Smooth muscle cell (in vitro differentiated cells): ENCODE measurements at regions not wholly inside any gene's neighbourhood (a gene's known extent, or its start where the extent isn't known, plus 50 kb on each side); places are given as distances from the start of the nearest gene placed in this dataset.
A peak's percentile ranks its signal among the peaks of the same experiment; 100 is the strongest.

Experiments
- DNase-seq: peaks from one replicate; lab custom pipeline; 2025; ENCODE audit not compliant: unreplicated experiment; lab: John Stamatoyannopoulos, UW
- H2AFZ ChIP-seq: fragments of 200-600 bp; sonication (generic); 2 replicates; pipeline ENCODE4 v1.6.0; 2016; ENCODE audit warnings: antibody characterized with exemption, low read depth, mild to moderate bottlenecking
- H3F3A ChIP-seq: fragments of 200-600 bp; sonication (generic); 2 replicates; pipeline ENCODE4 v1.6.0; 2017; ENCODE audit warnings: antibody characterized with exemption, low read depth
- H3K27ac ChIP-seq: fragments of 200-600 bp; sonication (generic); 2 replicates; pipeline ENCODE4 v1.5.1; 2016; ENCODE audit warnings: low read depth, mild to moderate bottlenecking
- H3K27me3 ChIP-seq: fragments of 200-600 bp; sonication (generic); 2 replicates; pipeline ENCODE4 v1.6.1; 2016; ENCODE audit warnings: low read depth, mild to moderate bottlenecking
- H3K36me3 ChIP-seq: fragments of 200-600 bp; sonication (generic); 2 replicates; pipeline ENCODE4 v1.5.1; 2016; ENCODE audit warnings: low read depth
- H3K4me1 ChIP-seq: fragments of 200-600 bp; sonication (generic); 2 replicates; pipeline ENCODE4 v1.5.1; 2016; ENCODE audit warnings: low read depth
- H3K4me2 ChIP-seq: fragments of 200-600 bp; sonication (generic); 2 replicates; pipeline ENCODE4 v1.6.0; 2016; ENCODE audit warnings: mild to moderate bottlenecking
- H3K4me3 ChIP-seq: fragments of 200-600 bp; sonication (generic); 2 replicates; pipeline ENCODE4 v1.5.1; 2016; ENCODE audit warnings: mild to moderate bottlenecking
- H3K79me2 ChIP-seq: fragments of 200-600 bp; sonication (generic); 2 replicates; pipeline ENCODE4 v1.6.0; 2016; ENCODE audit warnings: low read depth, mild to moderate bottlenecking
- H3K9ac ChIP-seq: fragments of 200-600 bp; sonication (generic); 2 replicates; pipeline ENCODE4 v1.6.0; 2016; ENCODE audit warnings: low read depth
- H3K9me3 ChIP-seq: fragments of 200-600 bp; sonication (generic); replicated peaks from 2 replicates; pipeline ENCODE4 v1.5.1; 2016; ENCODE audit warnings: low read depth
- H4K20me1 ChIP-seq: fragments of 200-600 bp; sonication (generic); 2 replicates; pipeline ENCODE4 v1.6.0; 2016; ENCODE audit warnings: low read depth
- WGBS: methylation state at CpG from one replicate; pipeline ENCODE4 v1.1.7; 2016; ENCODE audit warnings: low lambda C conversion rate; 5-methylcytosine and 5-hydroxymethylcytosine counted together
- TF ChIP-seq, protein P1 (sequence below): fragments of 200-600 bp; sonication (generic); IDR thresholded peaks from 2 replicates; pipeline ENCODE4 v1.5.1; 2017; ENCODE audit warnings: borderline replicate concordance, mild to moderate bottlenecking, antibody characterized with exemption; ENCODE audit not compliant: insufficient read depth, poor library complexity, severe bottlenecking

DNA sequence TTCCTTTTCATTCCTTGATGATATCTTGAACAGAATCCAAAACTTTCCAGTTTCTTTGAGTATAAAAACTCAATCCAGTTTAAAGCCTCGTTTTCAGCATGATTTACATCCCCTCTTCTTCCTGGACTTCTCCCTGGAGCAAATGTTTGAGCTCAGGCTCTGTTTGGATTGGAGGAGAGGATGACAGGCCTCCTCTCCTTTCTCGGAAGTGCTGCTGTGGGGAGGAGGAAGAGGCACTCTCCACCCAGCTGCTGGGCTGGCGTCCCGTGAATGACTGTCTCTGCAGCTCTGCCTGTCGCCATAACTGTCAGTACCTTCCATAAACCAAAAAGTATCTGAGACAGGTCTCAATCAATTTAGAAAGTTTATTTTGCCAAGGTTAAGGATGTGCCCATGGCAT is 238.2 kb upstream of the AGAP1 start:
- DNase-seq, result no peak
- TF ChIP-seq, protein P1, sequence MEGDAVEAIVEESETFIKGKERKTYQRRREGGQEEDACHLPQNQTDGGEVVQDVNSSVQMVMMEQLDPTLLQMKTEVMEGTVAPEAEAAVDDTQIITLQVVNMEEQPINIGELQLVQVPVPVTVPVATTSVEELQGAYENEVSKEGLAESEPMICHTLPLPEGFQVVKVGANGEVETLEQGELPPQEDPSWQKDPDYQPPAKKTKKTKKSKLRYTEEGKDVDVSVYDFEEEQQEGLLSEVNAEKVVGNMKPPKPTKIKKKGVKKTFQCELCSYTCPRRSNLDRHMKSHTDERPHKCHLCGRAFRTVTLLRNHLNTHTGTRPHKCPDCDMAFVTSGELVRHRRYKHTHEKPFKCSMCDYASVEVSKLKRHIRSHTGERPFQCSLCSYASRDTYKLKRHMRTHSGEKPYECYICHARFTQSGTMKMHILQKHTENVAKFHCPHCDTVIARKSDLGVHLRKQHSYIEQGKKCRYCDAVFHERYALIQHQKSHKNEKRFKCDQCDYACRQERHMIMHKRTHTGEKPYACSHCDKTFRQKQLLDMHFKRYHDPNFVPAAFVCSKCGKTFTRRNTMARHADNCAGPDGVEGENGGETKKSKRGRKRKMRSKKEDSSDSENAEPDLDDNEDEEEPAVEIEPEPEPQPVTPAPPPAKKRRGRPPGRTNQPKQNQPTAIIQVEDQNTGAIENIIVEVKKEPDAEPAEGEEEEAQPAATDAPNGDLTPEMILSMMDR, result no peak

DNA sequence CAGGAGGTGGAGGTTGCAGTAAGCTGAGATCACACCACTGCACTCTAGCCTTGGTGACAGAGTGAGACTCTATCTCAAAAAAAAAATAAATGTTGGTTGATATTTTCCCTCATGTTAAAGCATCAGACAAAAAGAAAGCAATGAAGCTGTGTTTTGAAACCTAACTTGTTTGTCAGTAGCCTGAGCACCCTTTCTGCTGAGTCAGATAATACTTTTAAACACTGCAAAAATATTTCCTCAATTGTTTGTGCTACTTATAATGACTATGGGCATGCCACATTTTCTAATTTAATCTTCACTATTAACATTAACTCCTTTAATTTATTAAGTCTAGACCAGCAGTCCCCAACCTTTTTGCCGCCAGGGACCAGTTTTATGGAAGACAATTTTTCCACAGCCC is 236.3 kb upstream of the AGAP1 start:
- Histone ChIP-seq H2AFZ (no peak overlapping the region), H3F3A (no peaks in the 10 kb centered on the region), H3K36me3 (no peaks in the 10 kb centered on the region), H3K27me3 (no peaks in the 10 kb centered on the region), H3K4me3 (no peak overlapping the region), H3K27ac (no peak overlapping the region), H4K20me1 (no peaks in the 10 kb centered on the region), H3K4me2 (no peak overlapping the region), H3K4me1 (no peaks in the 10 kb centered on the region), H3K9ac (no peak overlapping the region), H3K79me2 (no peaks in the 10 kb centered on the region), H3K9me3 (no peaks in the 10 kb centered on the region)
- no peak for DNase-seq
- 97% methylated on average over 1 of the region's 1 CpG for WGBS
- TF ChIP-seq, protein P1, result no peak

More for the DNA sequence above, 238.2 kb upstream of the AGAP1 start:
- Histone ChIP-seq H3K4me1 (no peaks in the 10 kb centered on the region), H3F3A (no peaks in the 10 kb centered on the region), H3K4me2 (no peak overlapping the region), H3K27ac (no peak overlapping the region), H3K9me3 (no peaks in the 10 kb centered on the region), H4K20me1 (no peaks in the 10 kb centered on the region), H3K9ac (no peak overlapping the region), H2AFZ (peak overlapping the region; percentile 60), H3K36me3 (no peaks in the 10 kb centered on the region), H3K4me3 (no peak overlapping the region), H3K27me3 (no peaks in the 10 kb centered on the region), H3K79me2 (no peaks in the 10 kb centered on the region)
- WGBS, result 54% methylated on average over 5 of the region's 5 CpGs

DNA sequence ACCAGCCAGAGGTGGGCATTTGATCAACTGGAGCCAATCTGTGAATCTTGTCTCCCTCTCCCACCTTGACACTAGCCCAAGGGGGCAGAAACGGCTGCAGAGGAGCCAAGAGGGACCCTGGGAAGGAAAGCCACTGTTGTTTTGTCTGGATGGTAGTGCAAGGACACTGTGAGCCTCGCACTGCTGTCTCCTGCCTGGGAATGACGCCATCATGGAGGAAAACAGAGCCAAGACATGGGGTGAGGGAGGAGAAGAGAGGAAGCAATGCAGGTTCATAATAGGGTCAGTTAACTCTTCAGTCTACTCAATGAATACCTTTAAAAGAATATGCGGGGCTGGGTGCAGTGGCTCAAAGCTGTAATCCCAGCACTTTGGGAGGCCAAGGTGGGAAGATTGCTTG is 231.1 kb upstream of the AGAP1 start:
- Histone ChIP-seq H3K9me3 (no peaks in the 10 kb centered on the region), H3K36me3 (no peaks in the 10 kb centered on the region), H3F3A (peaks cover 7% of the 10 kb centered on the region), H3K27me3 (no peaks in the 10 kb centered on the region), H3K4me2 (no peak overlapping the region), H3K79me2 (no peaks in the 10 kb centered on the region), H3K4me1 (no peaks in the 10 kb centered on the region), H4K20me1 (no peaks in the 10 kb centered on the region), H3K27ac (peak overlapping the region; percentile 83), H2AFZ (no peak overlapping the region), H3K4me3 (no peak overlapping the region), H3K9ac (no peak overlapping the region)
- DNase-seq, result no peak
- 90% methylated on average over 4 of the region's 4 CpGs for WGBS
- TF ChIP-seq, protein P1, result no peak
